Activated T-cell treated with anti-CD3 and anti-CD28 coated beads, Interleukin-2, amount 50 U/mL, for 4 hours (primary cell): ENCODE measurements at regions not wholly inside any gene's neighbourhood (a gene's known extent, or its start where the extent isn't known, plus 50 kb on each side); places are given as distances from the start of the nearest gene placed in this dataset.

ENCODE experiments used
- ATAC-seq, 2 donors: fragments of 200-7000 bp; cut with Tn5 transposase; one replicate each; pipeline ENCODE4 v1.10.0; 2021
- DNase-seq: peaks from one replicate; pipeline ENCODE4 v3.0.0-alpha.2; 2020
- H3K27me3 Mint-ChIP-seq: one replicate; pipeline ENCODE4 v1.8.0; 2021; ENCODE audit warnings: low read depth, mixed read lengths
- H3K36me3 Mint-ChIP-seq: one replicate; pipeline ENCODE4 v1.8.0; 2022; ENCODE audit warnings: mixed read lengths; ENCODE audit not compliant: insufficient read depth
- H3K4me1 Mint-ChIP-seq: one replicate; pipeline ENCODE4 v1.8.0; 2021; ENCODE audit warnings: low read depth, mixed read lengths
- H3K4me3 Mint-ChIP-seq: one replicate; pipeline ENCODE4 v1.8.0; 2021; ENCODE audit warnings: mild to moderate bottlenecking, moderate library complexity, mixed read lengths
- H3K9me3 Mint-ChIP-seq: one replicate; pipeline ENCODE4 v1.8.0; 2021; ENCODE audit warnings: mixed read lengths

GRCh38 chr1:172909606-172910326 is 141.0 kb downstream of the TNFSF18 start:
- H3K27me3 Mint-ChIP-seq = no peaks in the 10 kb centered on the region
- peaks cover 2% of the 10 kb centered on the region for H3K36me3 Mint-ChIP-seq
- peaks cover 13% of the 10 kb centered on the region for H3K9me3 Mint-ChIP-seq
- no peak for ATAC-seq
- H3K4me3 Mint-ChIP-seq = no peak overlapping the region
- DNase-seq = no peak
- H3K4me1 Mint-ChIP-seq = peaks cover 24% of the 10 kb centered on the region

- Mint-ChIP-seq H3K4me1 (peaks cover 1% of the 10 kb centered on the region), H3K27me3 (no peaks in the 10 kb centered on the region), H3K4me3 (no peak overlapping the region), H3K36me3 (peaks cover 2% of the 10 kb centered on the region), H3K9me3 (peaks cover 13% of the 10 kb centered on the region)
- ATAC-seq (no peak), DNase-seq (no peak)
Observed at GRCh38 chr1:172912765-172913260, 137.9 kb downstream of the TNFSF18 start.

DNA sequence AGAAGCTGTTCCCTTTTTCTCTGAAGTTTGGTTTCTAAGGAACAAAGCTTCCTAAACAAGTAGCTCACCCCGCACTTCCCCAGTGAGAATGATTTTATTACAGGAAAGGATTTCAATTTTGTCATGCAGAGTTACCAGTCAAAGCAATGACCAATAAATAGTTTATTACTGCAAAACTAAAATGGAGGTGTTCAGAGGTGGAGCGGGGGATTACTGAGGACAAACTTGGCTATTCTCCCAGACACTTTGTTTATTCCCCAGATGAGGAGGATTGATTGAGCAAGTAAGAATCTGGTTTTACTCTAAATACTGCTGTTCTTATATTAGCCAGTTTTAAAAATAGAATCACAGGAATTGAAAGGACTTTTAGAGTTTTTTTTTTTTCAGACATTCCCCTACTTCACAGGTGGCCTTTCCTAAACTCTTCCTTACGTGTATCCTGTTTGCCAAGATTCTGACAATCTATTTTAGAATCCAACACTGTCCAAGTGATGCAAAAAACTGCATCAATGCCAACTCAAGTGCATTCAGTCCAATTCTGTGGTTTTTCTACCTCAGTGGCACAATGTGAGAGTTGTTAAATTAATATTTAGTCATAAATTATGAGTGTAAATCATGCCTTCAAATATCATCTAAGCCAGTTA is 136.1 kb downstream of the TNFSF18 start:
- Mint-ChIP-seq H3K27me3 (no peaks in the 10 kb centered on the region), H3K9me3 (peaks cover 13% of the 10 kb centered on the region), H3K36me3 (peaks cover 2% of the 10 kb centered on the region), H3K4me1 (no peaks in the 10 kb centered on the region), H3K4me3 (no peak overlapping the region)
- ATAC-seq = no peak
- no peak for DNase-seq

DNA sequence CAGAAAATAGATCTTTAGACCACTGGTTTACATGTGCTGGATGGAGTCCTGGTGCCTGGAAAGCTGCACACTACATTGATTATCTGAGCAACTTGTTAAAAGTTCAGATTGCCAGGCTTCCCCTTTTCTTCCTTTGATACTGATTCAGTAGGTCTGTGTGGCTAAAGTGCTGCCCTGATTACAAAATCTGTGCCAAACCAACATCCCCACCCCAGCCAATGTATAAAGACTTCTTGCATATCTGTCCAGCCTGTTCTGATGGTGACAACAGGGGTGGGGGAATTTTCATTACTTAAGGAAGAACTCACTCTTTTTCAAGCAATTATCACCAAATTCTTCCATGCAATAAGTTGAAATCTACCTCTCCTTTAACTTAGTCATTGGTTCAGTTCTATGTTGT is 135.5 kb downstream of the TNFSF18 start:
- ATAC-seq = no peak
- Mint-ChIP-seq H3K36me3 (peaks cover 2% of the 10 kb centered on the region), H3K4me3 (no peak overlapping the region), H3K27me3 (no peaks in the 10 kb centered on the region), H3K9me3 (peaks cover 13% of the 10 kb centered on the region), H3K4me1 (no peaks in the 10 kb centered on the region)
- DNase-seq = no peak

DNA sequence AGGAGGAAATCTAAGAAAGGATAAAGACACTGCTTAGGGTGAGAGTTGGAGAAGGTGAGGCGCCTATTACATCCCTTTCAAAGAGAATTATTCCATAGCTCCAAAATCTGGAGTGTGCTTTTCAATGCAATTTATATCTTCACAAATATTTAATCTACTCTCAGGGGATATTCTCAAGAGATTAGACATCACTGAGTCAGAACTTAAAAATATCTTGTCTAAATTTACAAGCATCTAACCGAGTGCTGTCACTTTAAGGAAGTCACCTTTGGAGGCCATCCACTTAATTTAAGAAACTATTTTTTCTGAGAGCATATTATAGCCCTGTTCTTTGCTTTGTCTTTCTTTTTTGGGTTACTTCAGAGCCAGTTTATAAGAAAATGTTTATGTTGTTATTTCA is 134.6 kb downstream of the TNFSF18 start:
- Mint-ChIP-seq H3K9me3 (peaks cover 13% of the 10 kb centered on the region), H3K4me3 (no peak overlapping the region), H3K27me3 (no peaks in the 10 kb centered on the region), H3K4me1 (no peaks in the 10 kb centered on the region), H3K36me3 (peaks cover 2% of the 10 kb centered on the region)
- ATAC-seq = no peak
- DNase-seq = no peak

DNA sequence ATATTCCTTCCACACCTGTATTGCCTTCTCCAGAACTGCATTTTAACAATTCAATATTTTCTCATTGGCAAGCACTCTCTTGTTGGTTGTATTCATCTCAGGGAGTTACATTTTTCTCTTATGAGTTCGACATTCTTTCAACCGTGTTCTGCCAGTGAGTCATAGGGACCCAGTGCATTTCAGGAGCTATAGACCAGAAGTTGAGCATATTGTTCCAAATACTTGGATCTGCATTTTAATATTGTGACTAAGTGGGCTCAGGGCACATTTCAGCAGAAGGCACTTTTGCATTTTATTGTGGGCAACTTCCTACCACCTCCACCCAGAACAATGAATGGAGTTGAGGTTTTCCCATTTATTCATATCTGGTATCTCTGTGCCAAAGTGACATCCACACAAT is 132.8 kb downstream of the TNFSF18 start:
- H3K9me3 Mint-ChIP-seq = peaks cover 7% of the 10 kb centered on the region
- no peak overlapping the region for H3K4me3 Mint-ChIP-seq
- DNase-seq (no peak), ATAC-seq (no peak)
- peaks cover 2% of the 10 kb centered on the region for H3K36me3 Mint-ChIP-seq
- H3K4me1 Mint-ChIP-seq = no peaks in the 10 kb centered on the region
- no peaks in the 10 kb centered on the region for H3K27me3 Mint-ChIP-seq

DNA sequence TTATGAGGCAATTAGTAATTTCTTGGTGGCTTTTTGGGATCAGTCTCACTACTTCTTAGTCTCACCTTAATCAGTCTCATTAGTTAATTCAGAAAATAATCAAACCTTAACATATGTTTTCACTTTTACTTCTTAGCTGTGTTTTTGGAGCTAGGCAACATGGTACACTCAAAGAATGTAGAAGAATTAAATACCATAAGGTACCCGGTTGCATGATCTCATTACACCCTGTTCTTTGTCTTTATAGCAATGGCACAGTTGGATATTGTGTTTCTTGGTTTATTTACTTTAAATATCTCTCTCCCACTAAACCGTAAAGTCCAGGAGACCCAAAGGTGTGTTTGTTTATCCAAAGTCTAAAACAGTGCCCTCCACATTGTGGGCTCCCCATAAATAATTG is 132.3 kb downstream of the TNFSF18 start:
- H3K36me3 Mint-ChIP-seq = peaks cover under 1% of the 10 kb centered on the region
- no peak for DNase-seq
- H3K27me3 Mint-ChIP-seq = no peaks in the 10 kb centered on the region
- H3K9me3 Mint-ChIP-seq = peaks cover 2% of the 10 kb centered on the region
- ATAC-seq = no peak
- H3K4me1 Mint-ChIP-seq = no peaks in the 10 kb centered on the region
- no peak overlapping the region for H3K4me3 Mint-ChIP-seq

GRCh38 chr1:172926070-172926469 is 124.7 kb downstream of the TNFSF18 start:
- Mint-ChIP-seq H3K4me1 (no peaks in the 10 kb centered on the region), H3K9me3 (no peaks in the 10 kb centered on the region), H3K36me3 (no peaks in the 10 kb centered on the region), H3K27me3 (no peaks in the 10 kb centered on the region), H3K4me3 (no peak overlapping the region)
- DNase-seq = no peak
- ATAC-seq = no peak

GRCh38 chr1:172928412-172928811 is 122.3 kb downstream of the TNFSF18 start:
- Mint-ChIP-seq H3K36me3 (no peaks in the 10 kb centered on the region), H3K27me3 (no peaks in the 10 kb centered on the region), H3K4me1 (peaks cover 7% of the 10 kb centered on the region), H3K4me3 (no peak overlapping the region), H3K9me3 (no peaks in the 10 kb centered on the region)
- no peak for DNase-seq
- no peak for ATAC-seq

DNA sequence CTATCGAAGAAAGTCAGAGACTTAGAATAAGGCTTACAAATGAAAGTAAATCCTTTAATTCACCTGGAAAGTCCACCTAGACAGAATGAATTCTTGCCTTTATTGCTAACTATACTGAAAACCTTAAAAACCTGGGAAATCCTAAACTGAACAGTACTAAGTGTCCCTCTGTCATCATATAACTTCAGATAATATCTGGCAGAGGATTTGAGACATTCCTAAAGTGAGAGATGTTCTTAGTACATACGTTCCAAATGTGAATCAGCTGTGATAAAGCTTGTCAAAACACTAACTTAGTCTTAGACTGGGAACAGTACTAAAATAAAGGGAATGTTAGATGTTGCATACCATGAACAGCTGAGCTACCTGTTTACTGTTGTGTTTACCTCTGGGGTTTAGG is 121.7 kb downstream of the TNFSF18 start:
- ATAC-seq (no peak), DNase-seq (no peak)
- Mint-ChIP-seq H3K36me3 (no peaks in the 10 kb centered on the region), H3K4me1 (peaks cover 13% of the 10 kb centered on the region), H3K4me3 (no peak overlapping the region), H3K9me3 (no peaks in the 10 kb centered on the region), H3K27me3 (no peaks in the 10 kb centered on the region)

GRCh38 chr1:172930142-172930541 is 120.6 kb downstream of the TNFSF18 start:
- H3K9me3 Mint-ChIP-seq = peaks cover 2% of the 10 kb centered on the region
- no peaks in the 10 kb centered on the region for H3K36me3 Mint-ChIP-seq
- no peak overlapping the region for H3K4me3 Mint-ChIP-seq
- DNase-seq (no peak), ATAC-seq (no peak)
- no peaks in the 10 kb centered on the region for H3K27me3 Mint-ChIP-seq
- H3K4me1 Mint-ChIP-seq = peaks cover 22% of the 10 kb centered on the region

GRCh38 chr1:172931340-172931739 is 119.4 kb downstream of the TNFSF18 start:
- Mint-ChIP-seq H3K27me3 (no peaks in the 10 kb centered on the region), H3K9me3 (peaks cover 4% of the 10 kb centered on the region), H3K36me3 (no peaks in the 10 kb centered on the region), H3K4me3 (no peak overlapping the region), H3K4me1 (peaks cover 22% of the 10 kb centered on the region)
- ATAC-seq (no peak), DNase-seq (no peak)

- ATAC-seq (no peak), DNase-seq (no peak)
- Mint-ChIP-seq H3K27me3 (no peaks in the 10 kb centered on the region), H3K4me3 (no peak overlapping the region), H3K36me3 (no peaks in the 10 kb centered on the region), H3K9me3 (peaks cover 4% of the 10 kb centered on the region), H3K4me1 (peaks cover 22% of the 10 kb centered on the region)
Observed at GRCh38 chr1:172931761-172932160, 119.0 kb downstream of the TNFSF18 start.

DNA sequence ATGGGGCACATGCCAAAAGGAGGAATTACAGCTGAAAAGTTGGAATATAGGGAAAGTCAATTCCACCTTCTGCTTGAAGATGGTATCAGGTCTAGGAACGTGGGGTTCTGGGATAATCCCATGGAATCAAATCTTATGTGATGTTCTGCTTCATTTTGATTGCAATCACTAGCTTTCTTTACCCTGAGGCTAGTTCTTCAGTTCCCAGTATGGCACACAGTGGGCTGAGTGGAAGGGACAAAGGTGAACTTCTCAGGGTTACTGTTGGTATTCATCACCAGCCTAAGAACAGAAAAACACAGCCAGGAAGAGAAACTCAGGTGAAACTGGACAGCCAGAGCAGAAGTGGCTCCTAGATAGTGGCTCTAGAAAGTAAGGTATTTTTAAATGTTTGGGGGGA is 117.8 kb downstream of the TNFSF18 start:
- H3K9me3 Mint-ChIP-seq = peaks cover 4% of the 10 kb centered on the region
- no peaks in the 10 kb centered on the region for H3K27me3 Mint-ChIP-seq
- no peaks in the 10 kb centered on the region for H3K36me3 Mint-ChIP-seq
- no peak overlapping the region for H3K4me3 Mint-ChIP-seq
- ATAC-seq (no peak), DNase-seq (no peak)
- H3K4me1 Mint-ChIP-seq = peaks cover 22% of the 10 kb centered on the region

DNA sequence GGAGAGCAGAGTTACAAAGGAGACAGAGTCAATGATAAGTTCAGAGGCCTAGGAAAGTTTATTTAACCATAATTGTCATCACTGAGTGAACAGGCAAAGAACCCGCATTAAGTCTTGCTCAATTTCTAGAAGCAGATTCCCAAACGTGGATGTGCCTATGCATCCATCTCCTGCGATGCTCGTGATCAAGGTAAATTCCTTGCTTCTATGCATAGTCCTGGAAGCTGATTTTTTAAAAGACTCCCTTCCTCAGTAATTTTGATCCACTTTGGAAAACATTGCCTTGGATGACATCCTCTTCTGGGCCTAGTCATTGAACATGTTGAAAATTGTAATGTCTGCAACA is 116.4 kb downstream of the TNFSF18 start:
- Mint-ChIP-seq H3K36me3 (no peaks in the 10 kb centered on the region), H3K4me1 (peaks cover 22% of the 10 kb centered on the region), H3K27me3 (no peaks in the 10 kb centered on the region), H3K9me3 (peaks cover 4% of the 10 kb centered on the region), H3K4me3 (no peak overlapping the region)
- no peak for DNase-seq
- no peak for ATAC-seq
